D721Med (cell line): ENCODE measurements at regions not wholly inside any gene's neighbourhood (a gene's known extent, or its start where the extent isn't known, plus 50 kb on each side); places are given as distances from the start of the nearest gene placed in this dataset.
"Not testable (repeated sequence)": the region's sequence is repeated elsewhere in the genome, so short reads cannot be mapped to it uniquely, and the experiment has no call there.

ENCODE experiments used
- DNase-seq: peaks from one replicate; pipeline ENCODE4 v3.0.0; 2011; ENCODE audit warnings: low spot score; ENCODE audit not compliant: insufficient read length
- FAIRE-seq: peaks from 2 replicates; lab custom pipeline; 2011; peaks lifted over from hg19 to GRCh38; lab: Jason Lieb, UNC
- CTCF ChIP-seq: IDR thresholded peaks from 2 replicates; pipeline ENCODE4 v1.5.1; 2012; ENCODE audit warnings: mild to moderate bottlenecking, control low read depth; ENCODE audit not compliant: insufficient read depth; ENCODE audit errors: missing control alignments

GRCh38 chrX:122934131-122934530 is 249.9 kb upstream of the GRIA3 start:
- no peak for TF ChIP-seq CTCF
- DNase-seq (no peak), FAIRE-seq (no peak)

- DNase-seq = no peak
- no peak for TF ChIP-seq CTCF
- FAIRE-seq = no peak
Observed at GRCh38 chrX:122940199-122940598, 243.9 kb upstream of the GRIA3 start.

- TF ChIP-seq CTCF = no peak
- no peak for DNase-seq
- FAIRE-seq = no peak
Observed at GRCh38 chrX:122941806-122942205, 242.3 kb upstream of the GRIA3 start.

GRCh38 chrX:122943918-122944317 is 240.2 kb upstream of the GRIA3 start:
- FAIRE-seq (no peak), DNase-seq (no peak)
- no peak for TF ChIP-seq CTCF

- no peak for FAIRE-seq
- no peak for DNase-seq
- TF ChIP-seq CTCF = no peak
Observed at GRCh38 chrX:122945328-122945727, 238.8 kb upstream of the GRIA3 start.

- DNase-seq (no peak), FAIRE-seq (no peak)
- TF ChIP-seq CTCF = no peak
Observed at GRCh38 chrX:122972604-122973003, 211.5 kb upstream of the GRIA3 start.

- DNase-seq = no peak
- TF ChIP-seq CTCF = no peak
Observed at GRCh38 chrX:122982521-122982920, 201.6 kb upstream of the GRIA3 start.

GRCh38 chrX:123002844-123003243 is 181.2 kb upstream of the GRIA3 start:
- not testable (repeated sequence) for FAIRE-seq, DNase-seq

More at GRCh38 chrX:122982521-122982920, 201.6 kb upstream of the GRIA3 start:
- no peak for FAIRE-seq
